GM18951 (cell line): ENCODE measurements at regions not wholly inside any gene's neighbourhood (a gene's known extent, or its start where the extent isn't known, plus 50 kb on each side); places are given as distances from the start of the nearest gene placed in this dataset.
"Not testable (repeated sequence)": the region's sequence is repeated elsewhere in the genome, so short reads cannot be mapped to it uniquely, and the experiment has no call there.

ENCODE experiments used
- POLR2A ChIP-seq: IDR thresholded peaks from 4 replicates; pipeline ENCODE4 v1.6.1; 2011; ENCODE audit warnings: mild to moderate bottlenecking; ENCODE audit not compliant: insufficient read length, insufficient read depth; ENCODE audit errors: extremely low read depth
- in situ Hi-C: fragments of 300-500 bp; cut with MboI; formaldehyde crosslinking; loops from one replicate; pipeline ENCODE4 v1.12.0; 2022; ENCODE audit warnings: low sequenced_read_pairs, mixed read lengths, inconsistent platforms; ENCODE audit not compliant: unreplicated experiment

GRCh38 chr3:159482241-159482993 is 506.2 kb upstream of the IL12A start:
- in situ Hi-C loops = no loop called here
- TF ChIP-seq POLR2A = no peak

- TF ChIP-seq POLR2A = no peak
- in situ Hi-C loops = no loop called here
These were observed 505.7 kb upstream of the IL12A start for GRCh38 chr3:159482994-159483367.

DNA sequence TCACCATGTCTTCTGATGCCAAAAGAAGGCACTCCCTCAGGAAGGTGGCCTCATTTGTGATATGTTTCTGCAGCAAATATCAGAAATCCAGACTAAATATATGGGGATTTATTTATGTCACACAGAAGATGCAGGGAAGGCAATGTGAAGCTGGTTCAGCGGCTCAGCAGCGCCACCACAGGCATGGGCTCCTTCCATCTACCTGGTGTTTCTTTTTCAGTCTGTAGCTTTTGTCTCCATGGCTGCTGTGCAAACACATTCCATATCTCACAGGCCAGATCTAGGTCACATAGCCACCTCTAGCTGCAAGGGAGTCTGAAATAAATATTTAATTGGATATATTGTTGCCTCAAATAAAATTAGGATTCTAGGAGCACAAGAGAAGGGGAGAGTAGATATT is 502.1 kb upstream of the IL12A start:
- in situ Hi-C loops = no loop called here
- no peak for TF ChIP-seq POLR2A

GRCh38 chr3:159487304-159487703 is 501.3 kb upstream of the IL12A start:
- in situ Hi-C loops = no loop called here
- no peak for TF ChIP-seq POLR2A

DNA sequence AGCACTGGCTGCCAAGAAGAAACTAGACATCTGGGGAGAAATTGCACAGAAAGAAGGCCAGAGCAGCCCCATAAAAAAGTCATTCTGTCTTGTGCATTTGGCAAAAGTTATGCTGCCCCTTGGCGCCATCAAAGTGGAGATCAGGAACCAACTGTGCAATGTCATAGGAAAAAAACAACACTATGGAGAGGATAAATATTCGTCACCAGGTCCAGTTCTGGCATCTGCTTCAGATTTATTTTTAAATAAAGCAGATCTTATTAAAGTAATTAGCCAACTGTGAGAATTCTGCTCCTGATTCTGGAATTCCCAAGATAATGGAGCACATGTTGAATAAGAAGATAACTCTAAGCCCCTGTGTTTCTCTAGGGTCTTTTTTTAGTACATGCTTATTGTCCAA is 500.0 kb upstream of the IL12A start:
- in situ Hi-C loops = no loop called here
- TF ChIP-seq POLR2A = no peak

GRCh38 chr3:159497361-159497760 is 491.3 kb upstream of the IL12A start:
- TF ChIP-seq POLR2A = no peak
- in situ Hi-C loops = no loop called here

- in situ Hi-C loops = no loop called here
- TF ChIP-seq POLR2A = no peak
These were observed 489.4 kb upstream of the IL12A start for GRCh38 chr3:159499031-159499793.

DNA sequence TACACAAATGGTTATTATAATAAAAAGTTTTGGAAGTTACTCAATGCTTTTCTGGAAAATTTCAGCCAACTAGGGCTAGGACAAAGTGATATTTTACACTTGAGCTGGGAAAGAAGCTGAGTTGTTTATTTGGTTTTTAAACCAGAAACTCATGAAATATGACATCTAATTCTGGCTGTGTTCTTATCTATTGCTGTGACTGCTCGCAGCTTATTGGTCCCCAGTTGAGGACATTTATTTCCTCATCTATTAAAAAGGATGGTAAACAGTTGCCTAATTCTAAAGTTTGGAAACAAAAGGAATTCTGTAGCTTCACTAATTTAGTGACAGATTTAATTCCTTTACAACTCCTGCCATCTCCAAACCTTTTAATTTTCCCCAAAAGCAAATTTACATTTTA is 487.6 kb upstream of the IL12A start:
- TF ChIP-seq POLR2A = no peak
- in situ Hi-C loops = no loop called here

DNA sequence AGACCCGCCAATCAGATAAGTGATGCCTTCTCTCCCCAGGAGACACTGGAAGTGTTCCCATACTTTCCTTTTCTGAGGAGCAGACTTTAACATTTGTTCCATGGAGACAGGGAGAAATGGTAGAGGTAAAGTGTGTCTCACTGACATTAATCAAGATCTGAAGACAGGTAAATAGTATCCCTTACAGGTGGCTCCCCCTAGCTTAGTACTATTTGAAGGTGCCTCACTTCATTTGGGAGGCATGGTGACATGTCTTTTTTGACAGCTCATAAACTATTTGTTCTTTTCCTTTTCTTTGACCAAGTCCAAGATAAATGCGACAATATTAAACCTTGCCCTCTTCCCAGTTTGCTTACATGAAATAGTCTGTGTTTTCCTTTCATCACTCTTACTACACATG is 485.6 kb upstream of the IL12A start:
- in situ Hi-C loops = no loop called here
- TF ChIP-seq POLR2A = no peak

- in situ Hi-C loops = not testable (repeated sequence)
These were observed 477.6 kb upstream of the IL12A start for GRCh38 chr3:159510988-159511387.

- TF ChIP-seq POLR2A = no peak
- in situ Hi-C loops = no loop called here
These were observed 475.2 kb upstream of the IL12A start for GRCh38 chr3:159513444-159513843.

GRCh38 chr3:159513867-159514380 is 474.7 kb upstream of the IL12A start:
- in situ Hi-C loops = no loop called here
- TF ChIP-seq POLR2A = no peak

- in situ Hi-C loops = no loop called here
- TF ChIP-seq POLR2A = no peak
These were observed 471.5 kb upstream of the IL12A start for GRCh38 chr3:159517105-159517504.

GRCh38 chr3:159520638-159521037 is 468.0 kb upstream of the IL12A start:
- no peak for TF ChIP-seq POLR2A
- in situ Hi-C loops = no loop called here
